Fibroblast of upper back skin (primary cell): ENCODE measurements at regions not wholly inside any gene's neighbourhood (a gene's known extent, or its start where the extent isn't known, plus 50 kb on each side); places are given as distances from the start of the nearest gene placed in this dataset.
A peak's percentile ranks its signal among the peaks of the same experiment; 100 is the strongest.
"Not testable (repeated sequence)": the region's sequence is repeated elsewhere in the genome, so short reads cannot be mapped to it uniquely, and the experiment has no call there.

Experiments
- DNase-seq: peaks from one replicate; pipeline ENCODE4 v3.0.0-alpha.2; 2013

- no peak for DNase-seq
These were observed 144.3 kb downstream of the CHIC2 start for GRCh38 chr4:53920116-53920515.

GRCh38 chr4:53919535-53919934 is 144.9 kb downstream of the CHIC2 start:
- no peak for DNase-seq

- no peak for DNase-seq
These were observed 146.7 kb downstream of the CHIC2 start for GRCh38 chr4:53917729-53918128.

- peak; percentile 85 for DNase-seq
These were observed 147.9 kb downstream of the CHIC2 start for GRCh38 chr4:53916431-53916889.

- peak; percentile 65 for DNase-seq
These were observed 149.9 kb downstream of the CHIC2 start for GRCh38 chr4:53914313-53915016.

GRCh38 chr4:53913771-53914170 is 150.6 kb downstream of the CHIC2 start:
- no peak for DNase-seq

- DNase-seq: no peak
These were observed 151.5 kb downstream of the CHIC2 start for GRCh38 chr4:53912766-53913497.

- DNase-seq: peak; percentile 95
These were observed 155.7 kb downstream of the CHIC2 start for GRCh38 chr4:53908661-53909078.

- no peak for DNase-seq
These were observed 156.6 kb downstream of the CHIC2 start for GRCh38 chr4:53907772-53908171.

- no peak for DNase-seq
These were observed 157.7 kb downstream of the CHIC2 start for GRCh38 chr4:53906606-53907190.

GRCh38 chr4:53905941-53906377 is 158.4 kb downstream of the CHIC2 start:
- DNase-seq: peak; percentile 78

GRCh38 chr4:53905276-53905940 is 159.0 kb downstream of the CHIC2 start:
- DNase-seq: no peak

- DNase-seq: no peak
These were observed 161.6 kb downstream of the CHIC2 start for GRCh38 chr4:53902786-53903185.

GRCh38 chr4:53900271-53900649 is 164.1 kb downstream of the CHIC2 start:
- no peak for DNase-seq

- peak; percentile 90 for DNase-seq
These were observed 164.7 kb downstream of the CHIC2 start for GRCh38 chr4:53899586-53900270.

- no peak for DNase-seq
These were observed 169.3 kb downstream of the CHIC2 start for GRCh38 chr4:53895137-53895536.

- no peak for DNase-seq
These were observed 173.9 kb downstream of the CHIC2 start for GRCh38 chr4:53890461-53890860.

- DNase-seq: peak; percentile 48
These were observed 174.9 kb downstream of the CHIC2 start for GRCh38 chr4:53889326-53890055.

- no peak for DNase-seq
These were observed 178.3 kb downstream of the CHIC2 start for GRCh38 chr4:53886090-53886489.

GRCh38 chr4:53885668-53886067 is 178.7 kb downstream of the CHIC2 start:
- no peak for DNase-seq

- not testable (repeated sequence) for DNase-seq
These were observed 187.3 kb downstream of the CHIC2 start for GRCh38 chr4:53877096-53877495.

GRCh38 chr4:53866055-53866454 is 198.3 kb downstream of the CHIC2 start:
- no peak for DNase-seq
